GM21528 (cell line): ENCODE measurements at regions not wholly inside any gene's neighbourhood (a gene's known extent, or its start where the extent isn't known, plus 50 kb on each side); places are given as distances from the start of the nearest gene placed in this dataset.
"Not testable (repeated sequence)": the region's sequence is repeated elsewhere in the genome, so short reads cannot be mapped to it uniquely, and the experiment has no call there.

ENCODE experiments used
- ATAC-seq: cut with Tn5 transposase; IDR thresholded peaks from one replicate; pipeline ENCODE4 v1.9.1; 2021; ENCODE audit warnings: mild to moderate bottlenecking, moderate library complexity; ENCODE audit not compliant: unreplicated experiment, low FRiP score

- no peak for ATAC-seq
These were observed 235.2 kb upstream of the LINC00305 start for GRCh38 chr18:64384101-64384500.

- peak; percentile 99 for ATAC-seq
These were observed 231.2 kb upstream of the LINC00305 start for GRCh38 chr18:64380117-64380516.

DNA sequence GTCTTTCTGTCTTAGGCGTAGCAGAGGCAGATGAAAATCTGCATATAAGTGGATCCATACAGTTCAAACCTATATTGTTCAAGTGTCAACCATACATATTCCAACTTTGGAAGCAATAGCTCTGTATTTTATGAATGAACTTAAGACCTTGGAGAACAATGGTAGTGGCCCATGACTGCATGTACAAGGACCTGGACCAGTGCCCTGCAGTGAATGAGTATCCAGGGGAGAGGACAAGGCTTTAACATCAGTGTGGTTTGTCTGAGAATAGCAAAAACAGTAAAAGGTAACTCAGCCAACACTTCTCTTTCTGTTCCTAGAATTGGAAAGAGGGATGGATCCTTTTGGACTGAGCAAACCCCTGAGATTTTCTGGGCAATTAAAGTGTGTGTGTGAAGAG lies 230.8 kb upstream of the LINC00305 start:
- ATAC-seq = peak; percentile 32

GRCh38 chr18:64377446-64377845 lies 228.6 kb upstream of the LINC00305 start:
- ATAC-seq = no peak

GRCh38 chr18:64372850-64373249 lies 224.0 kb upstream of the LINC00305 start:
- ATAC-seq = no peak

DNA sequence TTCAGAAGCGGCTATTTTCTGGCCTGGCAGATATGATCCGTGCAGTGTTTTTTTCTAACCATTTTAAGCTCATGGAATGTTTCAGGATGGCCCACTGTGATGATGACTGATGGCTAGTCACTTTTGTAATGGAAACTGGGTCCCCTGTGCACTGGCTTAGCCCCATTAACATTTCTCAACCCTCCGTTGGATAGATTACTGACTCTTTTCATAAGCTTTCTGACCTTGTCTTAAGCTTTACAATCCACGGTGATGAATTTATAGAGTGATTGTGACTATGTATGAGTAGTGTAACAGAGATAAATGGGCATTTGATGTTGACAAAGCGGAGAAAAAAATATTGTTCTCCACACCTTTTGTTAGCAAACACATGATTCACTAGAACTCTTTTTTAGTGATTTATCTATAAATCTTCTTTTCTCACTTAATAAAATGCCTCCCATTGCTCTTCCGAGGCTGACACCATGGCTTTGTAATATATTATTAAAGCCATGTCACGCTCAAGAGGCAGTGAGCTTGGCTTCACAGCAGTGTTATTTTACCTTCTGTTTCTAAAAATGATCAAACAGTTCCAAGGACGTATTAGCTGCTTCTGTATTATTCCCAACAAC lies 221.0 kb upstream of the LINC00305 start:
- ATAC-seq = not testable (repeated sequence)

DNA sequence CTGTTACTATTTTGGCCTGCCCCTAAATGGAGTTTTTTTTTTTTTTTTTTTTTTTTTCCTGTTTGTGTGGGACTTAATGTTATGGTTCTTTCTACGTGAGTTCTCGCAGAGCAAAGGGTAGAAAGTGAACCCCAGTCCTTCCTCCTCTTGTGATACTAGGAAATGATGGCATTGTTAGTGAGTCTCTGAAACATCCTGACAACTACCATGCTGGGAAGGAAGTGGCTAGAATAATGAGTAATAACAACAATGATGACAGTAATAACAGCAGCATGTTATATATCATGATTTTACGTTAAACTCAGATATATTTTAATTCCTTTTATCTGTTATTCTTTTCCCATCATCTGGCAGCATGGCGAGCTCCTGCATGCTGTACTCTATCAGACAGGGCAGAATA lies 216.2 kb upstream of the LINC00305 start:
- no peak for ATAC-seq

GRCh38 chr18:64337673-64338072 lies 188.8 kb upstream of the LINC00305 start:
- ATAC-seq = no peak

GRCh38 chr18:64337018-64337417 lies 188.1 kb upstream of the LINC00305 start:
- ATAC-seq = no peak

DNA sequence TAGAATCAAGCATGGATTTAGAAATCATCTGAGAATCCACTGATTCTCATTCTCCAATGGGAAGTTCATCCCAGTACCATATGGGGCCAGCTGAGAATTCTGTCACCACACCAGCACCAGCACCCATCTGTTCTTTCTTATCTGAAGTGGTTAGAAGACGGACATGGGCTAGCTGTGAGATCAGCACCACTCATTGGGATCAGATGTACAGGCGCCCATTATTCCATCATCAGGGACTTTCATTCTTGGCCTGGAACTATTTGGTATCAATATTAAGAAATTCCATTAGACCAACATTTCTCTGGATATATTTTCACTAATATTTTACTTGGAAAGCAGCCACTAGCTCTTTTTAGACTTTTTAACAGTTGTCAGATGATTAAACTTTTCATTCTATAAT lies 185.9 kb upstream of the LINC00305 start:
- no peak for ATAC-seq

DNA sequence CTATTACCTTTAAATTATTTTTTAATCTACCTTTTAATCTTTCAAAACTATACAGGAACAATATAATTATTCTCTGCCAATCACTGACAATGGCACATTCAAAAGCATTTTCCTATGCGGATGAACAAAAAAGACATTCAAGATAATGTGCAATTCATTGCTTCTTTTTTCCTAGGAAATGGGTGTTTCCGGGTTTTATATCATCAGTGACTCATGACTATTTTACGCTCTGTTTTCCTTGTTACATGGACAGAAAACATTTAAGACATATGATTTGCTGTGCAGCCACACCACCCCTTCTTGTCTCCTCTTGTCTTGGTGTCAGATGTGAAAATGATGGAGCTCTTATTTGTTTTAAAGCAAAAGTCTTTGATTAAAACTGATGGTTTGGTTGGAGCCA lies 184.7 kb upstream of the LINC00305 start:
- no peak for ATAC-seq

GRCh38 chr18:64332835-64333234 lies 183.9 kb upstream of the LINC00305 start:
- ATAC-seq = no peak

DNA sequence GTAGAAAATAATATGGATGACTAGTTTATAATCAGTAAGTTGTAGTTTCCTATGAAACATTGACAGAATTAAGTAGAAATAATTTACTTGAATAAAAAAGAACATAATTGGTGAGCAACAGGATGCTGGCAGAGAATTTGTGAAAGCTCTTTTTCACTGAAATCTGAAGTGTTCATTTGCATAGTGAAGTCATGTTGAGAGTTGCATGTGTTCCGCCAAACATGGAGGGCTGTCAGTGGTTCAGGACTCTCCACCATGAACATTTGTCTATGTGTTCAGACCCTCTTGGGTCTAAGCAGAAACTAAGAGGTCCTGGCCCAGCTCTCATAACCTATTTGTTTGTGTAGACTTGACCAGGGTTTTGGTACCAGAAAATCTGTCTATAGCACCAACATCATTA lies 182.5 kb upstream of the LINC00305 start:
- no peak for ATAC-seq

DNA sequence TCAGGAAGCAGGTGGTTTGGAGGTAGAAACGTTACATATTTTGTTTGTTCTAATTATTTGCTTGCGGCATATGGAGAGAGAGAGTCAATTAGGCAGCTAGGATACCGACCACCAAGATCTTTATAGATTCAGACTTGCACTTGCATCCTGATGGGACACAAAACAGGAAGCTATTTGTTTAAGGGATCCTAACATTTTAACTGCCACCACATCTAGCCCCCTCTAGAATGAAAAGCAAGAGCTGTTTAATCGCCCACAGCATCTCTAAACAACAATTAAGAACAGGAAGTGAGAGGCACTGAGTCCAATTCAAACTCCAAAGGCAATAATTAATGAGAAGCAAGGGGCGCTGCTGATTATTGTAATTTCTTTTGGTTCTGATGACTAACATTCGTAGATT lies 182.0 kb upstream of the LINC00305 start:
- no peak for ATAC-seq

GRCh38 chr18:64330161-64330560 lies 181.3 kb upstream of the LINC00305 start:
- no peak for ATAC-seq

DNA sequence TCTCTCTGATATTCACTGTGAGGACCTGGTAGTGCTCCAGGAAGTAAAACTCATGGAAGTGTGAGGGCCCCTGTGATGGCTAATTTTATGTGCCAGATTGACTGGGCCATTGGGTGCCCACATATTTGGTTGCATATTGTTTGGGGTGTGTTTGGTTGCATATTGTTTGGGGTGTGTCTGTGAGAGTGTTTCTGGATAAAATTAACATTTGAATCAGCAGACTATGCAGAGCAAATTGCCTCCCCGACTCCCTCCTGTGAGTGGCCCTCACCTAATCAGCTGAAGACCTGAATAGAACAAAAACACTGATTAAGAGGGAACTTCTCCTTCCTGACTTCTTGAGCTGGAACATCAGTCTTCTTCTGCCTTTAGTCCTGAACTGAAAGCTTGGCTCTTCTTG lies 173.3 kb upstream of the LINC00305 start:
- ATAC-seq = no peak

DNA sequence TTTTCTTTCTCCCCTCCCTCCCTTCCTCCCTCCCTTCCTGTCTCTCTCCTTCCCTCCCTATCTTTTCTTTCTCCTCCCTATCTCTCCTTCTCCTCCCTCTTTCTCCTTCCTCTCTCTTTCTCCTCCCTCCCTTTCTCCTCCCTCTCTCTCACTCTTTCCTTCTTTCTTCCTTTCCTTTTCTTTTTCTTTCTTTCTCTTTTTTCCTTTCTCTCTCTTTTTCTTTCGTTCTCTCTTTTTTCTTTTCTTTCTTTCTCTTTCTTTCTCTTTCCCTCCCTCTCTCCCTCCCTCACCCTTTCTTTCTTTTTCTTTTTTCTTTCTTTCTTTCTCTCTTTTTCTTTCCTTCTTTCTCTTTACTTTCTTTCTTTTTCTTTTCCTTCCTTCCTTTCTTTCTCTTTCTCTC lies 169.7 kb upstream of the LINC00305 start:
- no peak for ATAC-seq

- ATAC-seq = no peak
These were observed 163.0 kb upstream of the LINC00305 start for GRCh38 chr18:64311859-64312258.

DNA sequence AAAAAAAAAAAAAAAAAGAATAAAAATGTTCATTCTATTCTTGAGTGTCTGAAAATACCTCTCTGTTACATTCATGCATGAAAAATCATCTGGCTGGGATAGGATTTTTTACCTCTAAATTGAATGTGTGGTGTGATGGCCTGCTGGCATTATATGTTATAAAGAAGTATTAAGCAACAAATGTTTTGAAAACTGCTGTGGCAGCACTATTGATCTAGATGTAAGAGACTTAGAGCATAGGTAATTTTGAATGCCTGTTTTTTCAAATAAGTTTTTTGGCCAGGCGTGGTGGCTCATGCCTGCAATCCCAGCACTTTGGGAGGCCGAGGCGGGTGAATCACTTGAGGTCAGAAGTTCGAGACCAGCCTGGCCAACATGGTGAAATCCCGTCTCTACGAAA lies 147.0 kb upstream of the LINC00305 start:
- ATAC-seq = no peak

DNA sequence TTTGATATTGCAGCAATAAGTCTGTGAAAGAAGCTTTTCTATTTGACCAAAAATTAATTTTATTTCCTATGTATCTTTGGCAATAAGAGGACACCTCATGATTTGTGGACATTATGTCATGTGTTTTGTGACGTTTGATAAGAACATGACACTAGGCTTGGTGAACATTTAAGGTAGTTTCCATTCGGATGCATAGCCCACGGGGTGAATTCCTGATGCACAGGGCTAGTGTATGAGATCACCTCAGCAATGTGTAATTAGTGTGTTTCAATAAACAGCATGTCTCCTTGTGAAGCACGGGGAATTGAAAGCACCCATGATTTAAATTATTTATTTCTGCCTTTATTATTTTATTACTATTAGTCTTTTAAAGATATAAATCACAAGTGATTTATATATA lies 146.1 kb upstream of the LINC00305 start:
- ATAC-seq = no peak

DNA sequence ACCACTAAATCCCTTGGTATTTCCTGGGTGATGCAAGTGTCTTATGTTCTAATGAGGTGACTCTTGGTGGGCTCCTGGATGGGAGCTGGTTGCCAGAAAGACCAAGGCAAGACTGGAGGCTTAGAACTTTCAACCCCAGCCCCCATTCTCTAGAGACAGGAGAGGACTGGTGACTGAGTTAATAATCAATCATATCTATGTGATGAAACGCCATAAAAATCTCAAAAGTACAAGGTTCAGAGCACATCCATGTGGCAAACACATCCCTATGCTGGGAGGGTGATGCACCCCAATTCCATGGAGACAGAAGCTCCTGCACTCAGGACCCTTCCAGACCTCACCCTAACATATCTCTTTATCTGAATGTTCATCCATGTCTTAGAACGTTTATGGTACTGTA lies 139.5 kb upstream of the LINC00305 start:
- ATAC-seq = no peak

- no peak for ATAC-seq
These were observed 139.0 kb upstream of the LINC00305 start for GRCh38 chr18:64287926-64288325.

DNA sequence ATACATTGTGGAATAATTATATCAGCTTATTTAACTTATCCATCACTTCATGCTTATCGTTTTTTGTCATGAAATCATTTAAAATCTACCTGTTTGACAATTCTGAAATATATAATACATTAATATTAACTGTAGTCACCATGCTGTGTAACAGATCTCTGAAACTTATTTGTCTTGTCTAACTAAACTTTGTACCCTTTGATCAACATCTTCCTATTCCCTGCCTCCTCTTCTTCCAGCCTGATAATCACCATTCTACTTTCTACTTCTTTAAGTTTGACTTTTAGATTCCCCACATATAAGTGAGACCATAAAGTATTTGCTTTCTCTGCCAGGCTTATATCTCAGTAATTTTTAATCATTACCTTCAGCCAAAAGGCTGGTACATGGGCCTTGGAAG lies 134.2 kb upstream of the LINC00305 start:
- ATAC-seq = no peak
